Lower leg skin (tissue), 4 donors: ENCODE measurements at regions not wholly inside any gene's neighbourhood (a gene's known extent, or its start where the extent isn't known, plus 50 kb on each side); places are given as distances from the start of the nearest gene placed in this dataset.

ENCODE experiments used
- DNase-seq, 2 donors: peaks; one replicate each; pipeline ENCODE4 v3.0.0-alpha.2; 2019; ENCODE audit warnings: low spot score in 2 of 2
- H3K4me3 ChIP-seq: fragments of 200-600 bp; sonication (generic); 2 replicates; pipeline ENCODE4 v1.5.1; 2017; ENCODE audit warnings: mild to moderate bottlenecking, low read depth; ENCODE audit not compliant: poor library complexity, severe bottlenecking
- CTCF ChIP-seq, 3 donors: fragments of 450-650 bp; IDR thresholded peaks; one replicate each; pipeline ENCODE4 v1.5.1; 2016; ENCODE audit warnings: antibody characterized with exemption in 3 of 3, mild to moderate bottlenecking in 3 of 3, moderate library complexity in 2 of 3
- POLR2A ChIP-seq, 2 donors: fragments of 450-650 bp; IDR thresholded peaks; one replicate each; pipeline ENCODE4 v1.6.1; 2016 to 2017; ENCODE audit warnings: antibody characterized with exemption in 2 of 2, mild to moderate bottlenecking in 1 of 2, moderate library complexity in 1 of 2
- WGBS, 2 donors: methylation state at CpG; one replicate each; pipeline ENCODE4 v1.1.5; 2018; 5-methylcytosine and 5-hydroxymethylcytosine counted together
- intact Hi-C: fragments of 100-400 bp; cut with DNase I; formaldehyde crosslinking; loops from one replicate; pipeline ENCODE4 v1.15.0; 2023; ENCODE audit warnings: low total_unique reads

DNA sequence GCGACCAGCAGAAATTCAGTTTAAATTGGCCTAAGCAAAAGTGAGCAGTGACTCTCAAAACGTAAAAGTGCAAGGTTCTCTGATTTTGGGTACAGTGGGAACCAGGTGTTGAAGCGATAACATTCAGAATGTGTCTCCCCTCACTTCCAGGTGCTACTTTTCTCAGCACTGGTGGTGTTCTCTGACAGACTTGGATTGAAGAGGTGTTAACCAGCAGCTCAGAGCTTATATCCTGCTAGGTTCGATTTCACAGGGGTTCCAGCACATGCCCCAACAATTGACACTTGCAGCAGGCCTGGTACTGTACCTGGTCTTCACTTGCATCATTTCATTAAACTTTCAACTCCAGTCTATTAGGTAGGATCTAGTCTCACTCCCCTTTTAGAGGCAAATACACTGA, 680.2 kb downstream of the VRK1 start:
- WGBS, 2 donors = 81 to 87% methylated on average over 4 of the region's 4 CpGs
- no peak overlapping the region for H3K4me3 ChIP-seq
- TF ChIP-seq CTCF (IDR thresholded peaks at IDR 0.05) (no peak), POLR2A (IDR thresholded peaks at IDR 0.05) (no peak)
- intact Hi-C loops = no loop called here
- DNase-seq = no peak

DNA sequence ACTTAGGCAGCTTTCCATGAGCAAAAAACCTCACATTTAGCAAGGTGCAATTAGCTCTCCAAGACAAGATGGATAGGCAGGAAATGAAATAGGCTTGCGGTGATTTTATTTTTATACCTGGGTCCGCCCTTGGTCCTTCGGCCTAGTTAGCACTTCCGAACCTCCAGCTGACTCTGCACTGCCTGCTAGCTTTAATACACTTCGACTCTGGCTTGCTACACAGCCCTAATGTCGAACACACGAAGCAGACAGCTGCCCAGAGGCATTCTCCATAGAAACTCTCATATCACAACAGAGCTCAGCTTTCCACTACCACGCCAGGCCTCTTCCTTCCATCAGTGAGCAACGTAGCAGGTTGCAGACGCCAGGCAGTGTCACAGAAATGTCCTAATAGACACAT, 688.0 kb downstream of the VRK1 start:
- 73 to 79% methylated on average over 10 of the region's 10 CpGs for WGBS, 2 donors
- no peak for TF ChIP-seq CTCF (IDR thresholded peaks at IDR 0.05)
- no peak for TF ChIP-seq POLR2A (IDR thresholded peaks at IDR 0.05)
- intact Hi-C loops = no loop called here
- H3K4me3 ChIP-seq = no peak overlapping the region
- DNase-seq = no peak

DNA sequence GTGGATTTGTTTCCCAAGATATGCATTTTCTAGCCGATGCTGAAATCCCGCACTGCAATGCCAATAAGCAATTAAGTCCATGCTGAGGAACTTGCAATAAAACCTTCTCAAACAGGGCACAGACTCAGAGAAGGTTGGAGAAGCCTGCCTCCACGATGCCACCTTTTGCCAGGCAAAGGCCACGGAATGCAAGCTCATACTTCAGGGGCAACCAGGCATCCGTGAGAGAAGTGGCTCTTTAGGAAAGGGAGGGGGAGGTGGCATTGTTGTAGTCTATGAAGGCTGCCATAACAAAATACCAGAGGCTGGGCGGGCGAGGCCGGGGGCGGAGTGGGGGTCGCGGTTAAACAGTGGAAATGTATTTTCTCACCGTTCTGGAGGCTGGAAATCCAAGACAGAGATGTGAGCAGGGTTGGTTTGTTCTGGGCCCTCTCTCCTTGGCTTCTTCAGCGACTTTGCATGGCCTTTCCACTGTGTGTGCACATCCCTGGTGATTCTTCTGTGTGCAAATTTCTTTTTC, 689.5 kb downstream of the VRK1 start:
- WGBS, 2 donors = 85 to 93% methylated on average over 13 of the region's 13 CpGs
- no peak for DNase-seq
- TF ChIP-seq POLR2A (IDR thresholded peaks at IDR 0.05) (no peak), CTCF (IDR thresholded peaks at IDR 0.05) (no peak)
- no peak overlapping the region for H3K4me3 ChIP-seq
- intact Hi-C loops = no loop called here

DNA sequence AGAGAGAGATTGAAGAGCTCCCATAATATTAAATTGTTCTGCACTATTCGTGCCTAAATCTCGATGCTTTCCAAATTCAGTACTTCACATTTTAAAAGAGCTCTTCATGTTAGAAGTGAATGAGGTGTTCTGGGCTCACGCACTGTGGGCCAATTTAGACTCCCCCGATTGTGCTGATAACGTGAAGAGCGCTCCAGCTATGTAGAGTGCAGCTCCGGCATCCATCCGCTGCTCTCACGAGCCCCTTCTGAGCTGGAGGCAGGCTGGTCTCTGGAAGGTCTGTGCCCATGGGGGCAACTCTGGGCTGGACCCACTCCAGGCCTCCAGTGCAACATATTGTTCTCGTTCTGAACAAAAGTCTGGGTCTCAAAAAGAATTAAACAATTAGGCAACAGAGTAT, 692.6 kb downstream of the VRK1 start:
- WGBS, 2 donors = 80 to 89% methylated on average over 10 of the region's 10 CpGs
- intact Hi-C loops = no loop called here

DNA sequence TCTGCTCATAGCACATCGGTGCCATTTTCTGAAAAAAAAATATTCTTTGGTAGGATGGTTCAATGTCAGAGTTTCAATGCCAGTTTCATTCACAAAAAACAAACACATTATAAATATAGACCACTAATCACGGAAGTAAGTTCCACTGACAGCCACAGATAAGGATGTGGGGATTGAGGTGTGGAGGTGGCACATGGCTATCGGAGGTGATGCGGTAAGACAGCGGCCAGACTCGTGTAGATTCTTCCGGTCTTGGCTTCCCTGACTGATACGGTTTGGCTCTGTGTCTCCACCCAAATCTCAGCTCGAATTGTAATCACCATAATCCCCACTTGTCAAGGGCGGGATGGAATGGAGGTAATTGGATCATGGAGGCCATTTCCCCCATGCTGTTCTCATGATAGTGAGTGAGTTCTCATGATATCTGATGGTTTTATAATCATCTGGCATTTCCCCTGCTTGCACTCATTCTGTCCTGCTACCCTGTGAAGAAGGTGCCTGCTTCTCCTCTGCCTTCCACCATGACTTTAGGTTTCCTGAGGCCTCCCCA, 693.4 kb downstream of the VRK1 start:
- intact Hi-C loops = no loop called here
- DNase-seq = no peak
- TF ChIP-seq POLR2A (IDR thresholded peaks at IDR 0.05) (no peak), CTCF (IDR thresholded peaks at IDR 0.05) (no peak)
- H3K4me3 ChIP-seq = no peak overlapping the region
- 91 to 93% methylated on average over 10 of the region's 10 CpGs for WGBS, 2 donors

More for the DNA sequence above, 692.6 kb downstream of the VRK1 start:
- no peak for DNase-seq
- no peak for TF ChIP-seq POLR2A (IDR thresholded peaks at IDR 0.05)
- no peak for TF ChIP-seq CTCF (IDR thresholded peaks at IDR 0.05)
- H3K4me3 ChIP-seq = no peak overlapping the region

- intact Hi-C loops = no loop called here
These were observed 694.5 kb downstream of the VRK1 start for GRCh38 chr14:97491697-97492096.

More at GRCh38 chr14:97491697-97492096, 694.5 kb downstream of the VRK1 start:
- no peak for DNase-seq
- WGBS, 2 donors = 69 to 84% methylated on average over 5 of the region's 5 CpGs
- no peak overlapping the region for H3K4me3 ChIP-seq
- TF ChIP-seq POLR2A (IDR thresholded peaks at IDR 0.05) (no peak), CTCF (IDR thresholded peaks at IDR 0.05) (no peak)
